H1 (cell line): ENCODE measurements at regions not wholly inside any gene's neighbourhood (a gene's known extent, or its start where the extent isn't known, plus 50 kb on each side); places are given as distances from the start of the nearest gene placed in this dataset.

Experiments used
- CTCF ChIA-PET: fragments of 300-600 bp; sonication (Branson Sonifier 250); formaldehyde crosslinking; loops from one replicate; lab custom pipeline; 2021; ENCODE audit not compliant: partially characterized antibody; lab: Charles Lee
- POLR2A ChIA-PET: fragments of 300-600 bp; sonication (Branson Sonifier 250); formaldehyde crosslinking; loops from one replicate; lab custom pipeline; 2021; ENCODE audit warnings: inconsistent platforms; ENCODE audit not compliant: partially characterized antibody; lab: Charles Lee
- DNase-seq, 2 experiments: peaks; one replicate each; pipeline versions ENCODE4 v3.0.0 to v3.0.0-alpha.2; 2010 to 2022; ENCODE audit warnings: low spot score in 2 of 2, low read depth in 1 of 2, mixed read lengths in 1 of 2
- FAIRE-seq: peaks from 2 replicates; lab custom pipeline; 2011; peaks lifted over from hg19 to GRCh38; lab: Jason Lieb, UNC
- H2AFZ ChIP-seq: 2 replicates; pipeline ENCODE4 v1.8.1; 2012; ENCODE audit warnings: low read length, inconsistent platforms
- H2AK5ac ChIP-seq: 2 replicates; pipeline ENCODE4 v1.6.1; 2013; ENCODE audit warnings: low read depth, low read length
- H2BK120ac ChIP-seq: replicated peaks from 2 replicates; pipeline ENCODE3; 2013; ENCODE audit warnings: low read depth, low read length, inconsistent platforms
- H2BK12ac ChIP-seq: 2 replicates; pipeline ENCODE4 v1.6.1; 2013; ENCODE audit warnings: low read depth, low read length
- H2BK15ac ChIP-seq: 2 replicates; pipeline ENCODE4 v1.6.1; 2013; ENCODE audit warnings: low read length
- H2BK20ac ChIP-seq: 2 replicates; pipeline ENCODE4 v1.6.1; 2013; ENCODE audit warnings: low read length
- H2BK5ac ChIP-seq: 2 replicates; pipeline ENCODE4 v1.6.1; 2013; ENCODE audit warnings: low read depth, low read length
- H3K14ac ChIP-seq: 2 replicates; pipeline ENCODE4 v1.6.1; 2013; ENCODE audit warnings: inconsistent platforms; ENCODE audit not compliant: insufficient read length
- H3K18ac ChIP-seq: 2 replicates; pipeline ENCODE4 v1.6.1; 2013; ENCODE audit warnings: low read length; ENCODE audit errors: extremely low read depth
- H3K23ac ChIP-seq: 2 replicates; pipeline ENCODE4 v1.6.1; 2013; ENCODE audit warnings: inconsistent platforms; ENCODE audit not compliant: insufficient read length
- H3K23me2 ChIP-seq: 2 replicates; pipeline ENCODE4 v1.6.1; 2013; ENCODE audit warnings: low read depth, low read length
- H3K27ac ChIP-seq: 2 replicates; pipeline ENCODE4 v1.6.1; 2011; ENCODE audit warnings: low read depth, low read length, inconsistent platforms
- H3K27me3 ChIP-seq, 4 experiments: replicated peaks in 1 of 4; 1 replicate in 1 of 4; 2 replicates in 3 of 4; pipeline versions ENCODE4 v1.6.1 to v1.8.1; 2011 to 2013; ENCODE audit warnings: low read length in 3 of 4, mild to moderate bottlenecking in 3 of 4, inconsistent platforms in 2 of 4, mixed read lengths in 2 of 4, moderate library complexity in 1 of 4; ENCODE audit not compliant: control insufficient read depth in 3 of 4, insufficient read depth in 3 of 4; ENCODE audit errors: extremely low read depth in 1 of 4
- H3K36me3 ChIP-seq, 4 experiments: 2 replicates each; pipeline versions ENCODE4 v1.6.1 to v1.8.1; 2011 to 2013; ENCODE audit warnings: mild to moderate bottlenecking in 4 of 4, low read length in 3 of 4, moderate library complexity in 2 of 4, control low read depth in 1 of 4, inconsistent platforms in 1 of 4; ENCODE audit not compliant: insufficient read depth in 4 of 4, control insufficient read depth in 2 of 4
- H3K4ac ChIP-seq: replicated peaks from 2 replicates; pipeline ENCODE3; 2013; ENCODE audit warnings: low read length, low read depth, mixed read lengths, inconsistent platforms; ENCODE audit not compliant: insufficient read length
- H3K4me1 ChIP-seq, 4 experiments: replicated peaks in 1 of 4; 1 replicate in 1 of 4; 2 replicates in 3 of 4; pipeline versions ENCODE4 v1.6.1 to v1.8.1; 2011 to 2013; ENCODE audit warnings: low read length in 3 of 4, inconsistent platforms in 2 of 4, mixed read lengths in 1 of 4; ENCODE audit not compliant: insufficient read depth in 4 of 4, control insufficient read depth in 3 of 4
- H3K4me2 ChIP-seq, 2 experiments: 2 replicates each; pipeline versions ENCODE4 v1.6.1 to v1.8.1; 2011 to 2013; ENCODE audit warnings: low read depth in 2 of 2, low read length in 2 of 2, control low read depth in 1 of 2, inconsistent platforms in 1 of 2, mild to moderate bottlenecking in 1 of 2; ENCODE audit not compliant: insufficient read depth in 1 of 2
- H3K4me3 ChIP-seq, 4 experiments: fragments of 200-600, 300-600 bp in 1 of 4; sonication (generic), shearing (Covaris generic), sonication (Bioruptor Twin) in 1 of 4; 2 replicates each; pipeline versions ENCODE4 v1.5.1 to v1.8.1; 2011 to 2016; ENCODE audit warnings: low read length in 4 of 4, low read depth in 3 of 4, control low read depth in 2 of 4, inconsistent platforms in 2 of 4, mild to moderate bottlenecking in 2 of 4, mixed read lengths in 1 of 4, moderate library complexity in 1 of 4; ENCODE audit not compliant: insufficient read depth in 2 of 4; ENCODE audit errors: extremely low read depth in 1 of 4
- H3K56ac ChIP-seq: replicated peaks from 2 replicates; pipeline ENCODE3; 2013; ENCODE audit warnings: low read depth, mild to moderate bottlenecking, mixed read lengths, low read length, inconsistent platforms; ENCODE audit not compliant: insufficient read length
- H3K79me1 ChIP-seq: 2 replicates; pipeline ENCODE4 v1.6.1; 2013; ENCODE audit warnings: low read depth, low read length, control low read depth
- H3K79me2 ChIP-seq, 2 experiments: 2 replicates each; pipeline versions ENCODE4 v1.6.1 to v1.8.1; 2012 to 2013; ENCODE audit warnings: low read length in 2 of 2, mild to moderate bottlenecking in 2 of 2, inconsistent platforms in 1 of 2; ENCODE audit not compliant: insufficient read depth in 2 of 2, control insufficient read depth in 1 of 2
- H3K9ac ChIP-seq, 4 experiments: replicated peaks in 1 of 4; 1 replicate in 1 of 4; 2 replicates in 3 of 4; pipeline versions ENCODE4 v1.6.1 to v1.8.1; 2011 to 2013; ENCODE audit warnings: low read depth in 3 of 4, low read length in 3 of 4, control low read depth in 2 of 4, mild to moderate bottlenecking in 2 of 4, moderate library complexity in 2 of 4, inconsistent platforms in 1 of 4; ENCODE audit errors: extremely low read depth in 1 of 4
- H3K9me3 ChIP-seq, 2 experiments: 2 replicates each; pipeline versions ENCODE4 v1.6.1 to v1.8.1; 2012 to 2013; ENCODE audit warnings: mild to moderate bottlenecking in 2 of 2, moderate library complexity in 2 of 2, control low read depth in 1 of 2, inconsistent platforms in 1 of 2, low read depth in 1 of 2, low read length in 1 of 2, mixed read lengths in 1 of 2; ENCODE audit not compliant: insufficient read depth in 2 of 2
- H4K20me1 ChIP-seq, 2 experiments: replicated peaks in 1 of 2; 2 replicates each; pipeline versions ENCODE3 to v1.8.1; 2011 to 2013; ENCODE audit warnings: inconsistent platforms in 2 of 2, low read length in 2 of 2, mild to moderate bottlenecking in 1 of 2; ENCODE audit not compliant: insufficient read depth in 2 of 2, control insufficient read depth in 1 of 2
- H4K5ac ChIP-seq: 2 replicates; pipeline ENCODE4 v1.6.1; 2013; ENCODE audit warnings: low read length, low read depth, mixed read lengths, inconsistent platforms; ENCODE audit not compliant: insufficient read length
- H4K8ac ChIP-seq: 2 replicates; pipeline ENCODE4 v1.8.0; 2013; ENCODE audit warnings: mild to moderate bottlenecking, moderate library complexity, low read length, inconsistent platforms; ENCODE audit not compliant: insufficient read depth; ENCODE audit errors: extremely low read depth
- H4K91ac ChIP-seq: replicated peaks from 2 replicates; pipeline ENCODE3; 2013; ENCODE audit warnings: low read length, mixed read lengths, inconsistent platforms; ENCODE audit not compliant: insufficient read length
- ASH2L ChIP-seq: fragments of 200-600, 300-600 bp; sonication (generic); IDR thresholded peaks from one replicate; pipeline ENCODE4 v1.7.1; 2017; ENCODE audit warnings: low read length
- BCL11A ChIP-seq, 2 experiments: IDR thresholded peaks; one replicate each; pipeline ENCODE4 v1.6.1; 2011; ENCODE audit warnings: low read depth in 2 of 2, low read length in 2 of 2, mild to moderate bottlenecking in 2 of 2
- GTF2F1 ChIP-seq: IDR thresholded peaks from 2 replicates; pipeline ENCODE4 v1.6.1; 2012; ENCODE audit warnings: low read depth, low read length, improper control_type of control experiment, borderline replicate concordance
- HDAC6 ChIP-seq: IDR thresholded peaks from one replicate; pipeline ENCODE4 v1.7.1; 2012; ENCODE audit warnings: low read depth, mild to moderate bottlenecking, inconsistent platforms, low read length, moderate library complexity
- JUND ChIP-seq: IDR thresholded peaks from 2 replicates; pipeline ENCODE4 v1.6.1; 2011; ENCODE audit warnings: mild to moderate bottlenecking, improper control_type of control experiment, low read length
- KDM1A ChIP-seq: fragments of 200-600, 300-600 bp; sonication (generic); IDR thresholded peaks from 2 replicates; pipeline ENCODE4 v1.7.1; 2016; ENCODE audit warnings: mild to moderate bottlenecking, low read length, borderline replicate concordance
- MAFK ChIP-seq: IDR thresholded peaks from 2 replicates; pipeline ENCODE4 v1.6.1; 2012; ENCODE audit warnings: low read depth, mild to moderate bottlenecking, improper control_type of control experiment, low read length
- NRF1 ChIP-seq: IDR thresholded peaks from 2 replicates; pipeline ENCODE4 v1.6.1; 2011; ENCODE audit warnings: mild to moderate bottlenecking, low read depth, low read length, improper control_type of control experiment
- SAP30 ChIP-seq: fragments of 300-600 bp; sonication (generic); IDR thresholded peaks from 2 replicates; pipeline ENCODE4 v1.7.1; 2012; ENCODE audit warnings: low read length, moderate library complexity, mild to moderate bottlenecking, inconsistent platforms; ENCODE audit not compliant: insufficient read depth, insufficient replicate concordance
- SRF ChIP-seq: IDR thresholded peaks from 2 replicates; pipeline ENCODE4 v1.6.1; 2011; ENCODE audit warnings: mild to moderate bottlenecking, low read depth, low read length, moderate library complexity
- SUZ12 ChIP-seq: fragments of 200-600 bp; sonication (generic); IDR thresholded peaks from 2 replicates; pipeline ENCODE4 v1.6.1; 2012; ENCODE audit warnings: mild to moderate bottlenecking, inconsistent platforms, low read length, moderate library complexity, mixed read lengths
- YY1 ChIP-seq: IDR thresholded peaks from 2 replicates; pipeline ENCODE4 v1.6.1; 2011; ENCODE audit warnings: low read depth, mild to moderate bottlenecking, low read length
- ZNF274 ChIP-seq: IDR thresholded peaks from 2 replicates; pipeline ENCODE4 v1.7.0; 2012; ENCODE audit warnings: low read length, borderline replicate concordance; ENCODE audit errors: extremely low read depth
- WGBS, 2 experiments: shearing (Covaris generic) in 1 of 2; methylation state at CpG; one replicate each; pipeline versions ENCODE4 v1.1.6 to v1.1.7; 2013 to 2015; ENCODE audit warnings: low lambda C conversion rate in 2 of 2, mixed read lengths in 2 of 2, inconsistent platforms in 1 of 2, low coverage in 1 of 2, missing lambda C conversion rate in 1 of 2; ENCODE audit not compliant: insufficient replicate concordance in 2 of 2, insufficient coverage in 1 of 2, insufficient read length in 1 of 2; ENCODE audit errors: extremely low coverage in 1 of 2, missing lambda C conversion rate in 1 of 2; 5-methylcytosine and 5-hydroxymethylcytosine counted together
- TF ChIP-seq, protein P1 (sequence below): IDR thresholded peaks from 2 replicates; pipeline ENCODE4 v1.6.1; 2011; ENCODE audit warnings: low read length, improper control_type of control experiment
- TF ChIP-seq, protein P2 (sequence below): IDR thresholded peaks from 2 replicates; pipeline ENCODE4 v1.6.1; 2012; ENCODE audit warnings: inconsistent platforms

DNA sequence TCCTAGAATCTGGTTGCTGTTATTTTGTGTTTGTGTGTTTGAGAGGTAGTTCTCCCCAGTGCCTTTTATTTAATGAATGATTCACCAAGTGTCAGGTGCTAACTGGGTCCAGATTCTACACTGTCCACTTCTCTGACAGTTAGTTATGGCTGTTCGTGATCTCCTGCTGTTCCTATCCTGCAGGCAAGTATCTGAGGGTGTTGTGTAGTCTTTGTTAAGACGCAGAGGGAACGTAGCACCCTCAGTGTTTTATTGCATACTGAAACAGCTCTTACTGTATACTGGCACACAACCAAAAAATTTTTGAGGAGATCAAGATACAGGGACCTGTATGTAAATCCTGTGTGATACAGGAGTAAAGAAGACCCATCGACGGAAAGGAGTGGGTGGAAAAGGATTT lies 1271.3 kb downstream of the ROBO1 start:
- no peak overlapping the region for H4K8ac ChIP-seq
- no peak overlapping the region for H3K9ac ChIP-seq
- no peak overlapping the region for H3K23ac ChIP-seq
- H2BK120ac ChIP-seq, result no peak overlapping the region
- POLR2A ChIA-PET, result no interaction called here
- no peak overlapping the region for H3K4ac ChIP-seq
- H4K5ac ChIP-seq, result no peak overlapping the region
- FAIRE-seq, result no peak
- CTCF ChIA-PET, result no interaction called here
- DNase-seq, result no peak
- no peaks in the 10 kb centered on the region for H3K4me1 ChIP-seq
- H3K14ac ChIP-seq, result no peak overlapping the region
- WGBS, 2 experiments, result 91% methylated on average over 5 of the region's 5 CpGs; no CpG with 5 or more reads in 1 of the 2 experiments
- no peak overlapping the region for H2BK20ac ChIP-seq
- H3K36me3 ChIP-seq, result no peaks in the 10 kb centered on the region
- no peaks in the 10 kb centered on the region for H3K9me3 ChIP-seq
- H3K18ac ChIP-seq, result no peak overlapping the region
- no peaks in the 10 kb centered on the region for H4K20me1 ChIP-seq
- no peaks in the 10 kb centered on the region for H3K79me2 ChIP-seq
- H3K27me3 ChIP-seq, result no peaks in the 10 kb centered on the region
- H2AK5ac ChIP-seq, result no peak overlapping the region
- no peak overlapping the region for H3K27ac ChIP-seq
- no peaks in the 10 kb centered on the region for H3K79me1 ChIP-seq
- no peak overlapping the region for H3K56ac ChIP-seq
- no peak overlapping the region for H2AFZ ChIP-seq
- no peak overlapping the region for H4K91ac ChIP-seq
- no peak overlapping the region for H2BK12ac ChIP-seq
- no peak overlapping the region for H2BK15ac ChIP-seq
- H3K4me3 ChIP-seq, result no peak overlapping the region
- no peaks in the 10 kb centered on the region for H3K23me2 ChIP-seq
- no peak overlapping the region for H2BK5ac ChIP-seq
- no peak overlapping the region for H3K4me2 ChIP-seq
- TF ChIP-seq NRF1 (no peak), ASH2L (no peak), GTF2F1 (no peak), SAP30 (no peak), ZNF274 (no peak), KDM1A (no peak), JUND (no peak), MAFK (no peak), HDAC6 (no peak), BCL11A (IDR thresholded peaks at IDR 0.05; ENCODE audit: low read depth in 2 of 2, low read length in 2 of 2) (no peak), SRF (no peak), YY1 (no peak), SUZ12 (no peak)
- TF ChIP-seq, protein P1, sequence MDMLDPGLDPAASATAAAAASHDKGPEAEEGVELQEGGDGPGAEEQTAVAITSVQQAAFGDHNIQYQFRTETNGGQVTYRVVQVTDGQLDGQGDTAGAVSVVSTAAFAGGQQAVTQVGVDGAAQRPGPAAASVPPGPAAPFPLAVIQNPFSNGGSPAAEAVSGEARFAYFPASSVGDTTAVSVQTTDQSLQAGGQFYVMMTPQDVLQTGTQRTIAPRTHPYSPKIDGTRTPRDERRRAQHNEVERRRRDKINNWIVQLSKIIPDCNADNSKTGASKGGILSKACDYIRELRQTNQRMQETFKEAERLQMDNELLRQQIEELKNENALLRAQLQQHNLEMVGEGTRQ, result no peak
- TF ChIP-seq, protein P2, sequence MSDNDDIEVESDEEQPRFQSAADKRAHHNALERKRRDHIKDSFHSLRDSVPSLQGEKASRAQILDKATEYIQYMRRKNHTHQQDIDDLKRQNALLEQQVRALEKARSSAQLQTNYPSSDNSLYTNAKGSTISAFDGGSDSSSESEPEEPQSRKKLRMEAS, result no peak
